HEK293 (cell line): ENCODE measurements at regions not wholly inside any gene's neighbourhood (a gene's known extent, or its start where the extent isn't known, plus 50 kb on each side); places are given as distances from the start of the nearest gene placed in this dataset.

Experiments
- CTCF ChIA-PET: fragments of 350-600 bp; formaldehyde crosslinking; extraction: SDS; loops from one replicate; lab custom pipeline; 2021; ENCODE audit warnings: antibody characterized with exemption; lab: Yijun Ruan, JAX
- POLR2A ChIA-PET: fragments of 300-600 bp; formaldehyde crosslinking; extraction: SDS; loops from one replicate; lab custom pipeline; 2020; ENCODE audit warnings: antibody characterized with exemption, inconsistent platforms; lab: Yijun Ruan, JAX
- H3K27ac ChIP-seq: fragments of 200-500 bp; sonication (Bioruptor generic); 2 replicates; pipeline ENCODE4 v1.5.1; 2014; ENCODE audit warnings: low read depth, low read length, control low read depth, inconsistent platforms; ENCODE audit errors: extremely low read depth
- H3K36me3 ChIP-seq, 2 experiments: fragments of 200-500 bp in 1 of 2; sonication (Bioruptor generic) in 1 of 2; 1 replicate in 1 of 2; 2 replicates in 1 of 2; pipeline ENCODE4 v1.5.1; 2014 to 2017; ENCODE audit warnings: inconsistent platforms in 2 of 2, low read length in 2 of 2; ENCODE audit not compliant: control insufficient read depth in 2 of 2, insufficient read depth in 1 of 2
- H3K4me1 ChIP-seq: fragments of 200-500 bp; sonication (Bioruptor generic); 2 replicates; pipeline ENCODE4 v1.5.1; 2014; ENCODE audit warnings: mild to moderate bottlenecking, low read length, inconsistent platforms; ENCODE audit not compliant: control insufficient read depth, insufficient read depth
- H3K4me3 ChIP-seq: 2 replicates; pipeline ENCODE4 v1.5.1; 2011; ENCODE audit warnings: low read depth, mild to moderate bottlenecking, control low read depth, low read length, moderate library complexity
- H3K9me3 ChIP-seq: fragments of 200-500 bp; sonication (Bioruptor generic); 2 replicates; pipeline ENCODE4 v1.5.1; 2014; ENCODE audit warnings: low read depth, low read length, inconsistent platforms; ENCODE audit not compliant: control insufficient read depth, insufficient read depth
- GLI2 ChIP-seq: fragments of 450-650 bp; formaldehyde crosslinking; IDR thresholded peaks from 2 replicates; pipeline ENCODE4; 2017; ENCODE audit warnings: missing biosample characterization, missing genetic modification characterization, low read depth, borderline replicate concordance
- GLI4 ChIP-seq: fragments of 450-650 bp; formaldehyde crosslinking; IDR thresholded peaks from 2 replicates; pipeline ENCODE4 v1.5.1; 2016; ENCODE audit warnings: missing biosample characterization, missing genetic modification characterization
- SETDB1 ChIP-seq: IDR thresholded peaks from one replicate; pipeline ENCODE4 v1.6.1; 2017; ENCODE audit warnings: mild to moderate bottlenecking, low read length, moderate library complexity, mixed read lengths; ENCODE audit not compliant: insufficient read length
- ZBTB20 ChIP-seq: fragments of 450-650 bp; formaldehyde crosslinking; IDR thresholded peaks from 2 replicates; pipeline ENCODE4 v1.5.1; 2016; ENCODE audit warnings: missing biosample characterization, missing genetic modification characterization
- ZBTB8A ChIP-seq: fragments of 450-650 bp; formaldehyde crosslinking; IDR thresholded peaks from 2 replicates; pipeline ENCODE4 v1.5.1; 2016; ENCODE audit warnings: missing biosample characterization, missing genetic modification characterization
- ZNF157 ChIP-seq: fragments of 450-650 bp; formaldehyde crosslinking; IDR thresholded peaks from 2 replicates; pipeline ENCODE4 v1.5.1; 2016; ENCODE audit warnings: missing biosample characterization, missing genetic modification characterization
- ZNF174 ChIP-seq: fragments of 450-650 bp; formaldehyde crosslinking; IDR thresholded peaks from 2 replicates; pipeline ENCODE4 v1.5.0; 2017; ENCODE audit warnings: missing biosample characterization, mild to moderate bottlenecking, missing genetic modification characterization
- ZNF202 ChIP-seq: fragments of 450-650 bp; formaldehyde crosslinking; IDR thresholded peaks from 2 replicates; pipeline ENCODE4 v1.5.1; 2016; ENCODE audit warnings: missing biosample characterization, missing genetic modification characterization, borderline replicate concordance
- ZNF221 ChIP-seq: fragments of 450-650 bp; formaldehyde crosslinking; IDR thresholded peaks from 2 replicates; pipeline ENCODE4 v1.5.1; 2017; ENCODE audit warnings: missing biosample characterization, missing genetic modification characterization, borderline replicate concordance
- ZNF24 ChIP-seq: fragments of 450-650 bp; formaldehyde crosslinking; IDR thresholded peaks from 2 replicates; pipeline ENCODE4 v1.5.1; 2016; ENCODE audit warnings: missing biosample characterization, missing genetic modification characterization
- ZNF362 ChIP-seq: fragments of 450-650 bp; formaldehyde crosslinking; IDR thresholded peaks from 2 replicates; pipeline ENCODE4 v1.5.1; 2016; ENCODE audit warnings: missing biosample characterization, missing genetic modification characterization
- ZSCAN16 ChIP-seq: fragments of 450-650 bp; formaldehyde crosslinking; IDR thresholded peaks from 2 replicates; pipeline ENCODE4 v1.5.1; 2016; ENCODE audit warnings: missing biosample characterization, missing genetic modification characterization
- ZSCAN18 ChIP-seq: fragments of 450-650 bp; formaldehyde crosslinking; IDR thresholded peaks from 2 replicates; pipeline ENCODE4 v1.5.1; 2016; ENCODE audit warnings: missing biosample characterization, missing genetic modification characterization
- ZSCAN30 ChIP-seq: fragments of 450-650 bp; IDR thresholded peaks from 2 replicates; pipeline ENCODE4 v1.5.1; 2018; ENCODE audit warnings: missing biosample characterization, mild to moderate bottlenecking, missing genetic modification characterization, moderate library complexity
- TF ChIP-seq, protein P1 (sequence below): fragments of 450-650 bp; formaldehyde crosslinking; conservative IDR thresholded peaks from 2 replicates; pipeline ENCODE4 v1.5.1; 2016; ENCODE audit warnings: low read depth, missing biosample characterization, missing genetic modification characterization
- TF ChIP-seq, protein P2 (sequence below): fragments of 450-650 bp; formaldehyde crosslinking; IDR thresholded peaks from 2 replicates; pipeline ENCODE4 v1.5.1; 2016; ENCODE audit warnings: missing biosample characterization, missing genetic modification characterization

DNA sequence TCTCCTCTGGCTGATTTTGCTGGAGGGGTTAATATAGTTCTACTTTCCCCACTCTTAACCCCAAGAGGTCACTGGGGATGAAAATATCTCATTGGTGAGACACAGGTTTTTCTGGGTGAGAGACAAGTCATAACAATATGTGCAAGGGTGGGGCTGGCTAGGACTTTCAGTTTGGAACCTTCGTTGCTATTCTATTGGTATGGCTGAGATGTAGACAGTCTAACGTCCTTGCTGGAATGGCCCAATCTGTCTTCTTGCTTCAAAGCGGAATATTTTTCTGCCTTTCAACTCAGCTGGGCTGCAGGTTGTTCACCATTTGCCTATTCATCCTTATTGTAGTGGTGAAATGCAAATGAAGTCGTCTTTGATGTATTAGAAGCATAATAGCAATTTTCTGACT is 267.3 kb upstream of the MKI67 start:
- ChIA-PET POLR2A (no interaction called here), CTCF (no interaction called here)
- H3K36me3 ChIP-seq = no peaks in the 10 kb centered on the region
- H3K4me3 ChIP-seq = no peak overlapping the region
- no peak overlapping the region for H3K27ac ChIP-seq
- peaks cover 2% of the 10 kb centered on the region; the same call in 1 of the 2 replicates for H3K4me1 ChIP-seq
- no peaks in the 10 kb centered on the region for H3K9me3 ChIP-seq
- no peak for TF ChIP-seq ZNF202
- no peak for TF ChIP-seq ZNF157 (tag by site-specific recombination)
- TF ChIP-seq ZNF221 = no peak
- TF ChIP-seq ZNF362 (tag by site-specific recombination) = no peak
- TF ChIP-seq, protein P1, sequence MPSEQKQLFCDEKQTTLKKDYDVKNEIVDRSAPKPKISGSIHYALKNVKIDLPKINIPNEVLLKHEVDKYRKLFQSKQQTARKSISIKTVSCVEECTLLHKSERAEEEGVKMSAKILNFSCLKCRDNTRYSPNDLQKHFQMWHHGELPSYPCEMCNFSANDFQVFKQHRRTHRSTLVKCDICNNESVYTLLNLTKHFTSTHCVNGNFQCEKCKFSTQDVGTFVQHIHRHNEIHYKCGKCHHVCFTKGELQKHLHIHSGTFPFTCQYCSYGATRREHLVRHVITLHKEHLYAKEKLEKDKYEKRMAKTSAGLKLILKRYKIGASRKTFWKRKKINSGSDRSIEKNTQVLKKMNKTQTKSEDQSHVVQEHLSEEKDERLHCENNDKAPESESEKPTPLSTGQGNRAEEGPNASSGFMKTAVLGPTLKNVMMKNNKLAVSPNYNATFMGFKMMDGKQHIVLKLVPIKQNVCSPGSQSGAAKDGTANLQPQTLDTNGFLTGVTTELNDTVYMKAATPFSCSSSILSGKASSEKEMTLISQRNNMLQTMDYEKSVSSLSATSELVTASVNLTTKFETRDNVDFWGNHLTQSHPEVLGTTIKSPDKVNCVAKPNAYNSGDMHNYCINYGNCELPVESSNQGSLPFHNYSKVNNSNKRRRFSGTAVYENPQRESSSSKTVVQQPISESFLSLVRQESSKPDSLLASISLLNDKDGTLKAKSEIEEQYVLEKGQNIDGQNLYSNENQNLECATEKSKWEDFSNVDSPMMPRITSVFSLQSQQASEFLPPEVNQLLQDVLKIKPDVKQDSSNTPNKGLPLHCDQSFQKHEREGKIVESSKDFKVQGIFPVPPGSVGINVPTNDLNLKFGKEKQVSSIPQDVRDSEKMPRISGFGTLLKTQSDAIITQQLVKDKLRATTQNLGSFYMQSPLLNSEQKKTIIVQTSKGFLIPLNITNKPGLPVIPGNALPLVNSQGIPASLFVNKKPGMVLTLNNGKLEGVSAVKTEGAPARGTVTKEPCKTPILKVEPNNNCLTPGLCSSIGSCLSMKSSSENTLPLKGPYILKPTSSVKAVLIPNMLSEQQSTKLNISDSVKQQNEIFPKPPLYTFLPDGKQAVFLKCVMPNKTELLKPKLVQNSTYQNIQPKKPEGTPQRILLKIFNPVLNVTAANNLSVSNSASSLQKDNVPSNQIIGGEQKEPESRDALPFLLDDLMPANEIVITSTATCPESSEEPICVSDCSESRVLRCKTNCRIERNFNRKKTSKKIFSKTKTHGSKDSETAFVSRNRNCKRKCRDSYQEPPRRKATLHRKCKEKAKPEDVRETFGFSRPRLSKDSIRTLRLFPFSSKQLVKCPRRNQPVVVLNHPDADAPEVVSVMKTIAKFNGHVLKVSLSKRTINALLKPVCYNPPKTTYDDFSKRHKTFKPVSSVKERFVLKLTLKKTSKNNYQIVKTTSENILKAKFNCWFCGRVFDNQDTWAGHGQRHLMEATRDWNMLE (tag by site-specific recombination) = no peak
- TF ChIP-seq SETDB1 = no peak
- TF ChIP-seq ZSCAN18 (tag by site-specific recombination) = no peak
- no peak for TF ChIP-seq ZNF24 (tag by site-specific recombination)
- no peak for TF ChIP-seq ZSCAN30 (tag by site-specific recombination)
- TF ChIP-seq GLI2 (tag by site-specific recombination) = no peak
- TF ChIP-seq ZBTB8A (tag by site-specific recombination) = no peak
- TF ChIP-seq GLI4 = no peak
- no peak for TF ChIP-seq ZNF174 (tag by site-specific recombination)
- TF ChIP-seq ZSCAN16 (tag by site-specific recombination) = no peak
- TF ChIP-seq, protein P2, sequence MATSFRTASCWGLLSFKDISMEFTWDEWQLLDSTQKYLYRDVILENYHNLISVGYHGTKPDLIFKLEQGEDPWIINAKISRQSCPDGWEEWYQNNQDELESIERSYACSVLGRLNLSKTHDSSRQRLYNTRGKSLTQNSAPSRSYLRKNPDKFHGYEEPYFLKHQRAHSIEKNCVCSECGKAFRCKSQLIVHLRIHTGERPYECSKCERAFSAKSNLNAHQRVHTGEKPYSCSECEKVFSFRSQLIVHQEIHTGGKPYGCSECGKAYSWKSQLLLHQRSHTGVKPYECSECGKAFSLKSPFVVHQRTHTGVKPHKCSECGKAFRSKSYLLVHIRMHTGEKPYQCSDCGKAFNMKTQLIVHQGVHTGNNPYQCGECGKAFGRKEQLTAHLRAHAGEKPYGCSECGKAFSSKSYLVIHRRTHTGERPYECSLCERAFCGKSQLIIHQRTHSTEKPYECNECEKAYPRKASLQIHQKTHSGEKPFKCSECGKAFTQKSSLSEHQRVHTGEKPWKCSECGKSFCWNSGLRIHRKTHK (tag by site-specific recombination) = no peak

- H3K4me3 ChIP-seq = no peak overlapping the region
- TF ChIP-seq ZBTB8A (tag by site-specific recombination) = no peak
- TF ChIP-seq ZBTB20 = no peak
- ChIA-PET CTCF (interaction anchor here (1.1 kb wide), 1 partner anchor 130 kb away, joined by 4 read pairs; no protein-coding TSS in a partner anchor), POLR2A (no interaction called here)
- H3K9me3 ChIP-seq = no peaks in the 10 kb centered on the region
- no peaks in the 10 kb centered on the region for H3K36me3 ChIP-seq
- no peaks in the 10 kb centered on the region for H3K4me1 ChIP-seq
- no peak overlapping the region for H3K27ac ChIP-seq
Measured at GRCh38 chr10:128398118-128398517, 271.9 kb upstream of the MKI67 start.
